ENCODE measurements at regions not wholly inside any gene's neighbourhood (a gene's known extent, or its start where the extent isn't known, plus 50 kb on each side); places are given as distances from the start of the nearest gene placed in this dataset.

DNA sequence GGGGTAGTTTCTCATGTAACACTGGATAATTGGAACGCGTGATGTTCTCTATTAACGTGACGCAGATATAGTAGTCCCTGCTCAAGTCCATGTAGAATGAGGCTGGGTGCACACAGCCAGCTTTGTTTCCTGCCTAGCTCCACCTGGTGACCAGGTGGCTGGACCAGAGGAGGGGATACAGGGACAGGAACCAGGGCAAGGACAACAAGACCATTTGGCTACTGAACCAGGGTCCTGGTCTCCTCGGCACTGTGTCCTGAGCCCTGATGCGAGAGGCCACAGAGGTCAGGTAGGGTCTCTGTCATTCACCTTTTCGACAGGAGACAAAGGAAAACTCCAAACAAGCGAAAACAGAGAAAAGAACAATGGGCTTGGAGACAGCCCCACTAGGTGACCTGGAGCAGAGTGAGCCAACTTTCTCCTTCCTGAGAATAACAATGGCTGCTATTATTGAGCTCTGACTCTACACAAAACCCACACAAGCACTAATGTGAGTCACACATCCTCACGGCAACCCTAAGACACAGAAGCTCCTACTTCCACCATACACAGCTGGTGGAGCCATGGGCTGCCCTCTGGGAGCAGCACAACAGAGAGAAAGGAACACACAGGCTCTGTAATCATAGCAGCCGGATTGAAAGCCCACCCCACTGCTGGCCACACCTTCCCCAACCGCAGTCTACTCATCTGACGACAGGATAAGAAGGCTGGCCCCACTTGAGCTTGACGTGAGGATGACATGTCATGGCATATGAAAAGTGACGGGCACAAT, 67.3 kb upstream of the TEX51 start:
- no peak for DNase-seq

DNA sequence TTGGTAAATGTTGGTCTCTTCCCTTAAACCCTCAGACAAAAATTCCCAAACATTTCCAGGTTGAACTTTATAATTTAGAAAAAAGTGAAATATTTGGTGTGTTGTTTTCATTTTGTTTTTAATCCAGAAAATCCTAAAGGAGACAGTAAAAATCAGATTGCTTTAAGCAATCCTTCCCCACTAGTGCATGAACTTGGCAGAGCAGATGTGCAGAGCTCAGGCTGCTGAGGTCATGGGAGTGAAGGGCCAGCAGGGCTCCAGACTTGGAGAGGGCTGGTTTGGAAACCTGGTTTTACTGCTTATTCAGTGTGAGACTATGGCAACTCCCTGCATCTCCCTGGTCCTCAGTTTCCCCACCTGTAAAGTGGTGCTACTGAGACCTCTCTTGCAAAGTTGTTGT, 66.7 kb upstream of the TEX51 start:
- DNase-seq: no peak

DNA sequence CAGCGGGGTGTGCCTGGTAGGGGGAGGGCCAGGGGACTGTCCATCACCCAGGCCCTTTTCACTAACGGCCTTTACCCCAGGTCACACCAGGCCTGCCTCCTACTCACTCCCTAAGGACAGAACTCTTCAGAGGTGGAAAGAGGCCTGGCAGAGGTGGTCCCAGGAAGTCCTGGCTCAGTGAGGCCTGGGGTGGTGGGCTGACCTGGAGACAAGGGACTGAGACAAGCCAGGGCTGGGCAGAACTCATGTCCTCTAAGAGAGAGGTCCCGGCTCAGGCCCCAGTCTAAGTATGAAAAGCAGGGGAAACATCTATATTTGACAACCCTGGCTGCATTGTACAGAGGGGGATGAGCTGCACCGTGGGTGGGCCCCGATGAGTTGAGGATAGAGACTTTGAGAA, 65.9 kb upstream of the TEX51 start:
- DNase-seq: no peak

DNA sequence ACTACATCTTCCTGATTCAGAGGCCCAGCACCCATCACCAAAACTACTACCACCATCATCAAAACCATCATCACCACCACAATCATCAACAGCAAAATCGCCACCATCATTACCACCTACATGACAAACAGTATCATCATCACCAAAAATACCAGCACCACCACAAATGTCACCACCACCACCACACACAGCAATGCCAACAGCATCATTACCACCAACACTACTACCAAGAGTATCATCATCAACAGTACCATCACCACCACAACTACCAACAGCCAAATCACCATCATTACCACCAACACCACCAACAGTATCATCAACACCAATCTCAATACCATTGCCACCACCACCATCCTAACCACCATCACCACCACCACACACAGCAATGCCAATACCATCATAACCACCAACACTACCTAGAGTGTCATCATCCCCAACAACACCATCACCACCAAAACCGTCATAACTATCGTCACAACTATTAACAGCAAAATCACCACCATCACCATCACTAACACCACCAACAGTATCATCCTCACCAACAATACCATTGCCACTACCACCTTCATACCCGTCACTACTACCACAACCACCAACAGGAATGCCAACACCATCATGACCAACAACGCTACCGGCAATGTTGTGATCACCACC, 64.6 kb upstream of the TEX51 start:
- DNase-seq: no peak

DNA sequence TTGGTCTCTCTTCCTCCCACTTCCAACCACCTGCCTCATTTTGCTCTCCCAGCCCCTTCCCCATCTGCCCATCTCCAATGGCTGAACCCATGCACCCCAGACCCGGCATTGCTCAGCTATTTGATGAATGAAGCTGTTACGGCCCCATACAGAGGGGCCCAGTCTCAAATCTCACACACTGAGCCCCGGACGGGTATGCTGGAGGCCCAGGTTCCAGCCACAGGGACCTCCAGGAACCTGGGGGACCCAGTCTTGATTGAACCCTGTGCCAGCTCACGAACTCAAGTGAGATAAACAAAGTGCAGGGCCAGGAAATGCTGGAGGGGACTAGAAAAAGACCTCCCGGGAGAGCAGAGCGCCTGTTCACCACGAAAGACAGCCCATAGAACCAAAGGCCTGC, 63.4 kb upstream of the TEX51 start:
- no peak for DNase-seq

DNA sequence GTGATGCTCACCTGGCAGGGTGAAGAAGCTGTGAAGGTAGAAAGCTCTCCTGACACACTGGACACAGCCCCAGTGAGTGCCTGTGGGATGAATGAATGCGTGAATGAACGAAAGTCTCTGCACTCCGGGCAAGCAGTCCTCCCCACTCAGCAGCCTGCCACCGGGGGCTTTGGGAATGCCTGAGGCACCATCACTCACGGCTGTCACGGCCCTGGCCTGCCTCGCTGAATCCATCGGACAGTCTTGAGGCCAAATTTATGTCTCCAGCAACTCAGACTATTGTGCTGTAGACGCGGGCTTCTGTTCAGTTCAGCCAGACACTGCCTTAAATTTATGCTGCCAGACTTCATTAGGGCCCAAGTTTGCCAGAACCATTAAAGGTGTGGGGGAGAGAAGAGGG, 62.9 kb upstream of the TEX51 start:
- DNase-seq: no peak

DNA sequence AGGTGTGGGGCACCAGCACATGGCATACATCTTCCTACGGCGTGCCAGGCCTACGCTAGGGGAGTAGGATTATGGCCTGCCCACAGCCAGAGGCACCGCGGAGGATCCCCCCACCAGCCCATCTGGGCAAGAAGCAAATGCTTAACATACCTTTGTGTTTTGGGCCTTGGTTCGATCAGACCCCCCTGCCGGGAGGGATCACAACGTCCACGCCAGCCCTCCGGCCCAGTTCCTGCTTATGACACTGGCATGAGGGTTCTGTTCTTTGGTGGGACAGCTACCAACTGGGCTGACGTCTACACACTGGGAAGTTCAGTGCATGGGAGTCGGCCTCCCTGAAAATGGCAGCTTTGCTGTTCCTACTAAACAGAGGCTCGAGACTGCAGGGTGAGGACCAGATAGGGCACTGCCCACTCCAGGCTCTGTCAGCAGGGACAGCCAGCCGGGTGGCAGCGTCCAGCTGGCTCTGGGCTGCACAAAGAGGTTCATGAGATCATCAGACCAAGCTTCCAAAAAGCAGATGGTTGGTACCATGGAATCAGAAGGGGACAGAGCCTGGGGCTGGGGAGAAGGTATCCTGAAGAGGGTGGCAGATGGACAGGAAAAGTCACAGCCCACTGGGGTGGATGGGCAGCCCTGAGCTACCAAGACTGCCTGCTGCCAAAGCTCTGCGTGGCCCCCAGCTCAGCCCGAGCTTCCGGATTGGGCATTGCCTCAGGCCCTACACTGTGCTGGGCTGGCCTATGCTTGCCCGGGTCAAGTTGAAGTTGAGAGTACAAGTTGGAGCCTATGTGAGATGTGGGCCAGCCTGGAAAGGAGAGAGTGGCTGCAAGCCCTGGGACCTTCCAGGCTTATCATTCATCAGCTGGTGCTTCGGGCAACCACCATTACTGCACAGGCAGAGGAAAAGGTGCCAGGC, 61.7 kb upstream of the TEX51 start:
- DNase-seq: no peak

DNA sequence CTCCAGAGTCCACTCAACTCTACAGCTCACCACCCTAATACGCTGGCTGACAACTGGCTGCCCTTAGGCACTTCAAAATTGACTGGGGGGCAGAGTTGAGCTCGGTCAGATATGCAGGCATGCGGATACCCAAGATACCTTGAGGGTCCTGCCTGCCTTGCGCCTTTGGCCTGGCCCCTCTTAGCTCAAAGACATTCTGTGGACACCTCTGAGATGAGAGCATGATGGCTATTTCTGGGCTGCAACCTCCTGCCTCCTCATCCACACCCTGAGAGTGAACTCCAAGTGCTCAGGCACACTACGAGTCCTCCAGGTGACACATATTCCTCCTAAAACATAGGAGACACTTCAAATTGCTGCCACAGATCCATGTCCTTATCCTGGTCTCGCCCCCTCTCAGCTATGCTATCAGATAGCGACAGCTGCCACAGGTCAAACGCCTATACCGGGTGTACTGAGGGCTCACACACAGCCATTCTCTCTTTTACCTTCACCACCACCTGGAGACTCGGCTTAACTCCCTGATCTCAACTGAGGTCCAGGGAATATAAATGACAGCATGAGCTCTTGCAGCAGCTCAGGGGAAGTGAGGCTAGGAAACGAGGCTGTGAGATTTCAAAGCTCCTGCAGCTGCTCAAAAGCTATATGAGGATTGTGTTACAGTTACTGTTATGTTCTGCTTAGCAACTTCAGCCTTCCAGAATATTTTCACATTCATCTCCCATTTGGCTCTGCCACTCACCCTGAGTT, 60.5 kb upstream of the TEX51 start:
- DNase-seq: peak; percentile 4

DNA sequence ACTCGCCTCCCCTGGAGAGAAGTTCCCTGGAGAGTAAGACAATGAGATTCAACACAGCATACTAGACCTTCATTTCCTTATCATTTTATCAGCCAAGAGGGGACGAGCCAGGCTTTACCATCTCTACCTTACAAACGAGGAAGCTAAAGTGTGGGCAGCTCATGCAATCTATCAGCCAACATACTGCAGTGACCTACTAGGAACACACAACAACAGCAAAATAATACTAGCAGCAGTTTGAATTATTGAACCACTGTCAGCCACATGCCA, 60.0 kb upstream of the TEX51 start:
- DNase-seq: no peak

DNA sequence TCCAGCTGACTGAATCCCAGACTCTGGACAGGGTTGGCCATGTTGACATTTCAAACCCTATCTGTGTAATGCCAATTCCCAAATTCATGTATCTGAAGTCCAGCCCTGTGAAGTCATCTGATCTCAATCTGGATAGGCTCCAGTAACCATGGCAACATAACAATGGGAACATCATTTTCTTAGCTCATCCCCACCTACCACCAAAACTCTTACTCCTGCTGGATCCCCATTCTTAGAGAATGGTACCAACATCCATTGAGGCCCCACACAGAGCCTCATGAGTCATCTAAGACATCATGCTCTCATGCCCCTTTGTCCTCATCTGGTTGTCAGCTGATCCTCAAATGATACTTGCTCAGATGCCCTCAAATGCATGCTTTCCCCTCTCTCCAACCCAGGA, 58.9 kb upstream of the TEX51 start:
- no peak for DNase-seq

DNA sequence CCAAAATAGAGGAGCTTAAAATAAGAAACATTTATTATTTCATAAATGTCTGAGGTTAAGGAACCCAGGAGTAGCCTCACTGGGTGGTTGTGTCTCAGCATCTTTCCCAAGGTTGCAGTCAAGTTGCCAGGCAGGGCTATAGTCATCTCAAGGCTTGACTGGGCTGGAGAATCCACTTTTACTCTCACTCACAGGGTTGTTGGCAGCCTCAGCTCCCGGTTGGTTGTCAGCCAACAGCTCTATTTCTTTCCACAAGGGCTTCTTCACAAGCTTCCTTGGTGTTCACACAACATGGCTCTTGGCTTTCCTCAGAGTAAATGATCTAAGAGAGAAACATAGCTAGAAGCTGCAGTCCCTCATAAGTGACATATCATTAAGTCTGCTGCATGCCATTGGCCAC, 55.6 kb upstream of the TEX51 start:
- DNase-seq: no peak

DNA sequence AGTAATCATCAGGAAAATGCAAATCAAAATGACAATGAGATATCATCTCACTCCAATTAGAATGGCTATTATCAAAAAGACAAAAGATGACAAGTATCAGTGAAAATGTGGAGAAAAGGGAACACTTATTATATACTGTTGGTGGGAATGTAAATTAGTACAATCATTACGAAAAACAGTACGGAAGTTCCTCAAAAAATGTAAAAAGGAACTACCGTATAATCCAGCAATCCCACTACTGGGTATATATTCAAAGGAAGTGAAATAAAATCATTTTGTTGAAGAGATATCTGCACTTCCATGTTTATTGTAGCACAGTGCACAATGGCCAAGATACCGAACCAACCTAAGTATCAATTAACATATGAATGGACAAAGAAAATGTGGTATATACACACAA, 52.4 kb upstream of the TEX51 start:
- DNase-seq: no peak
